IPS-20b (cell line): ENCODE measurements at regions not wholly inside any gene's neighbourhood (a gene's known extent, or its start where the extent isn't known, plus 50 kb on each side); places are given as distances from the start of the nearest gene placed in this dataset.
"Not testable (repeated sequence)": the region's sequence is repeated elsewhere in the genome, so short reads cannot be mapped to it uniquely, and the experiment has no call there.

Source experiments
- H3K27ac ChIP-seq: one replicate; pipeline ENCODE4 v1.5.1; 2013; ENCODE audit warnings: low read length
- H3K27me3 ChIP-seq: 2 replicates; pipeline ENCODE4 v1.6.1; 2013; ENCODE audit warnings: mild to moderate bottlenecking, low read length, inconsistent platforms; ENCODE audit not compliant: insufficient read depth
- H3K36me3 ChIP-seq: 2 replicates; pipeline ENCODE4 v1.6.1; 2013; ENCODE audit warnings: low read depth, mild to moderate bottlenecking, inconsistent platforms, low read length, moderate library complexity; ENCODE audit not compliant: insufficient read depth
- H3K4me1 ChIP-seq: 2 replicates; pipeline ENCODE4 v1.6.1; 2013; ENCODE audit warnings: mild to moderate bottlenecking, control low read depth, inconsistent platforms, low read length, moderate library complexity; ENCODE audit not compliant: insufficient read depth
- H3K4me3 ChIP-seq: 2 replicates; pipeline ENCODE4 v1.5.1; 2013; ENCODE audit warnings: mild to moderate bottlenecking, low read length, inconsistent platforms
- H3K9ac ChIP-seq: 2 replicates; pipeline ENCODE4 v1.6.1; 2013; ENCODE audit warnings: low read depth, mild to moderate bottlenecking, inconsistent platforms, low read length, moderate library complexity
- H3K9me3 ChIP-seq: 2 replicates; pipeline ENCODE4 v1.6.1; 2013; ENCODE audit warnings: mild to moderate bottlenecking, low read depth, low read length, inconsistent platforms; ENCODE audit not compliant: insufficient read depth

DNA sequence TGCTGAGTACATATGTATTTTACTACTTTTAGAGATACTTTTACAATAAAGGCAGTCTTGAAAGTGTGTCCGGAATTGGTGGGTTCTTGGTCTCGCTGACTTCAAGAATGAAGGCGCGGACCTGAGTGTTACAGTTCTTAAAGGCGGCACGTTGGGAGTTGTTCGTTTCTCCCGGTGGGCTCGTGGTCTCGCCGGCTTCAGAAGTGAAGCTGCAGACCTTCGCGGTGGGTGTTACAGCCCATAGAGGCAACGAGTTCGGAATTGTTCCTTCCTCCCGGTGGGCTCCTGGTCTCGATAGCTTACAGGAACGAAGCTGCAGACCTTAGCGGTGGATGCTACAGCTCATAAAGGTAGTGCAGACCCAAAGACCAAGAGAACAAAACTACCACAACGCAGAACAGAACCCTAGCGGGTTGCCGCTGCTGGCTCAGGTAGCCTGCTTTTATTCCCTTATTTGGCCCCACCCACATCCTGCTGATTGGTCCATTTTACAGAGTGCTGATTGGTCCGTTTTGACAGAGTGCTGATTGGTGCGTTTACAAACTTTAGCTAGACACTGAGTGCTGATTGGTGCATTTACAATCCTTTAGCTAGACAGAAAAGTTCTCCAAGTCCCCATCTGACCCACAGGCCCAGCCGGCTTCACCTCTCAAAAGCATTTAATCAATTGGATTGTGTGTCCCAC lies 79.6 kb upstream of the KMT2C start:
- not testable (repeated sequence) for H3K9ac ChIP-seq, H3K36me3 ChIP-seq, H3K27me3 ChIP-seq, H3K27ac ChIP-seq, H3K4me1 ChIP-seq, H3K4me3 ChIP-seq
- peaks cover 11% of the 10 kb centered on the region; the same call in 1 of the 2 replicates for H3K9me3 ChIP-seq

DNA sequence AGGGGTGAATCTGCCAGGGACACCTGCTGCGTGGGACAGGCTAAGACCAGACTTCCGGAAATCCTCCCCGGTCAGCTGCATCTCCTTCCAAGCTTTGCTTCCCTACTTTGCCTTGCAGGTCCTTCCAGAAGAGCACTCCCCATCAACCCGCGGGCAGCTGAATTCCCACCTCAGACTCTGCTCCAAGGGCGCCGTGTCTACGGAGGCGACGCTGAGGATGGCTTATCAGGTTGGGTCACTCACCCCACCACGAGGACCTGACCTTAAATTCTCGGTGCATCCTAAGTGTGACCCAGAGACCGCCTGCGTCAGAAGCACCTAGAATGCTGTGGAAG lies 78.9 kb upstream of the KMT2C start:
- H3K9ac ChIP-seq = no peak overlapping the region
- no peaks in the 10 kb centered on the region for H3K4me1 ChIP-seq
- H3K27ac ChIP-seq = no peak overlapping the region
- no peaks in the 10 kb centered on the region for H3K36me3 ChIP-seq
- H3K9me3 ChIP-seq = peaks cover 11% of the 10 kb centered on the region; the same call in 1 of the 2 replicates
- no peaks in the 10 kb centered on the region for H3K27me3 ChIP-seq
- H3K4me3 ChIP-seq = no peak overlapping the region

DNA sequence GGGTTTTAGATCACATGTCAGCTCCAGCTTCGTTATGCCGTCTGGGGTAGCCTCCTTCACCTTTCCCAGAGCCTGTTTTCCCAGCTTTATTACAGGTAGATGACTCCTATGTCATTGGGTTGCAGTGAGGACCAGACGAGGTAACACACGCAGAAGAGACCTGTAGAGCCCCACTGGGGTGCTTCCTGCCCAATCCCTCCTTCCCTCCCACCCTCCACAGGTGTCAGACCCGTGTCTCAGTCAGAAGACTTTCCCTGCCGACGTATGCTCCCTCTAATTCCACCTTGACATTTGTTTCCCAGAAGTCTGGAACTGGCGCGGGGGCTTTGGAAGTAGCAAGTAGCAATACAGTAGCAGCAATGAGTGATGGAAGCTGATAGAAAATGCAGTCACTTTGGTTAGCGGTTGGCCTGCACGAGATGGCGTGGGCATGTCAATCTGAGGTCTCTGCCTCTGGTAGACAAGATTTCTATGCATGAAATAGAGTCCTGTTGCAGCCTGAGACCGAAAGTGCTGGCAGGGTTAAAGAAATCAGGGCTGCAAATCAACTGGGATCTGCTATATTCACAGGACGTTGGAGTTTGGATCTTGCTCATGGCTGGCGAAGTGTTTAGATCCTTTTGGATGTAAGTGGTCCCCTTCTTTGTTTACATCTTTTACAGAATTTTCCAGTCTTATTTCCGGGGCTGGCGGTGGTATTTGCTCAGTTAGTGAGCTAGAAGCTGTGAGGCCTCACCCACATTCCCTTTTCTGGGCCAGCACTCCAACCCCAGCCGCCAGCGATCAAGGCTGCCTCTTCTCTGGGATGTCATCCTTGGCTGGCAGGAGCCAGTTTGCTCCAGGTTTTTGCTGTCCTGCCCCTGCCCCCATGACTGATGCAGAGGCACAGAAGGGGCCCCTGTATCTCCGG lies 78.3 kb upstream of the KMT2C start:
- Histone ChIP-seq H3K9me3 (peaks cover 7% of the 10 kb centered on the region; the same call in 1 of the 2 replicates), H3K4me3 (no peak overlapping the region), H3K36me3 (no peaks in the 10 kb centered on the region), H3K27ac (no peak overlapping the region), H3K27me3 (no peaks in the 10 kb centered on the region), H3K9ac (no peak overlapping the region), H3K4me1 (no peaks in the 10 kb centered on the region)

DNA sequence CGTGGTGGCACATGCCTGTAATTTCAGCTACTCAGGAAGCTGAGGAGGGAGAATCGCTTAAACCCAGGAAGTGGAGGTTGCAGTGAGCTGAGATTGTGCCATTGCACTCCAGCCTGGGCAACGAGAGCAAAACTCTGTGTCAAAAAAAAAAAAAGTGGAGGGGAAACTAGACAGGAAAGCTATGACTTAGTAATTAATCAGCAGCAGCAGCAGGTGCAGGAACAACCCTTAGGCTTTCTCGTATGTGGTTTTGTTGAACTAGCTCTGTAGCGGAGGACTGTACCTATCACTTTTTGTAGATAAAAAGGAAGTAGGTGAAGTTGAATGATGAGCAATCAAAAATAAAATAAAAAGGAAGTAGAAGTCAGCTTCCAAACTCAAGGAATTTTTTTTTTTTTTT lies 76.9 kb upstream of the KMT2C start:
- Histone ChIP-seq H3K27me3 (no peaks in the 10 kb centered on the region), H3K4me3 (no peak overlapping the region), H3K9ac (no peak overlapping the region), H3K4me1 (no peaks in the 10 kb centered on the region), H3K9me3 (no peaks in the 10 kb centered on the region), H3K36me3 (no peaks in the 10 kb centered on the region), H3K27ac (no peak overlapping the region)

DNA sequence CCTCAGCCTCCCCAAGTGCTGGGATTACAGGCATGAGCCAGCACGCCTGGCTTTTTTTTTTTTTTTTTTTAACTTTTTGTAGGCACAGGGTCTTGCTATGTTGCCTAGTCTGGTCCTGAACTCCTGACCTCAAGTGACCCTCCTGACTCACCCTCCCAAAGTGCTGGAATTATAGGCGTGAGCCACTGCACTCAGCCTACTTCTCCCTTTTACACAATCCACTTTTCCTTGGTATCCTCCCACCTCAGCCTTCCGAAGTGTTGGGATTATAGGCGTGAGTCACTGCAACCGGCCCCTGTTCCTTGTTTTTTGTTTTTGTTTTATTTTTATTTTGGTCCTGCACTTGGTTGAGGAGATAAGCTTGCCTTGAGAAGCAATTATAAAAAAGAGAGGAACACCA lies 75.9 kb upstream of the KMT2C start:
- H3K4me3 ChIP-seq = no peak overlapping the region
- H3K36me3 ChIP-seq = no peaks in the 10 kb centered on the region
- H3K9ac ChIP-seq = no peak overlapping the region
- no peaks in the 10 kb centered on the region for H3K27me3 ChIP-seq
- H3K4me1 ChIP-seq = no peaks in the 10 kb centered on the region
- no peaks in the 10 kb centered on the region for H3K9me3 ChIP-seq
- no peak overlapping the region for H3K27ac ChIP-seq

DNA sequence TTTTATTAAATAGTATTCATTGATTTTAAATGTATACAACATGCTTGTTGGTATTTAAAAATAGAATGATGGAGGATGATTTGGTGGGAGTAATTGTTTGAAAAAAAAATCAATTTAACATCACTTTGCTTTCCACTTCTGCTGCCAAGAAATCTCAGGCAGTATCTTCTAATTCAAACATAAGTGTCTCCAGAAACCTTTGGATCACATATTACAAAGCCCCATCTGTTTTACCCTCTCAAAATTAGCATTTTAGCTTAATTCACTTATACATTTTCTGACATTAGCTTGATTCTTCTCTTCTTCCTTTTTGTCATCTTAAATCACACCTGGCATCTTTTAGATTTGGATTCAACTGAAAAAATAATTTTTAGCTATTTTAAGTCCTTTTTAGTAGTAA lies 72.9 kb upstream of the KMT2C start:
- H3K9me3 ChIP-seq = no peaks in the 10 kb centered on the region
- no peak overlapping the region for H3K4me3 ChIP-seq
- H3K4me1 ChIP-seq = no peaks in the 10 kb centered on the region
- no peak overlapping the region for H3K27ac ChIP-seq
- no peak overlapping the region for H3K9ac ChIP-seq
- no peaks in the 10 kb centered on the region for H3K36me3 ChIP-seq
- no peaks in the 10 kb centered on the region for H3K27me3 ChIP-seq

DNA sequence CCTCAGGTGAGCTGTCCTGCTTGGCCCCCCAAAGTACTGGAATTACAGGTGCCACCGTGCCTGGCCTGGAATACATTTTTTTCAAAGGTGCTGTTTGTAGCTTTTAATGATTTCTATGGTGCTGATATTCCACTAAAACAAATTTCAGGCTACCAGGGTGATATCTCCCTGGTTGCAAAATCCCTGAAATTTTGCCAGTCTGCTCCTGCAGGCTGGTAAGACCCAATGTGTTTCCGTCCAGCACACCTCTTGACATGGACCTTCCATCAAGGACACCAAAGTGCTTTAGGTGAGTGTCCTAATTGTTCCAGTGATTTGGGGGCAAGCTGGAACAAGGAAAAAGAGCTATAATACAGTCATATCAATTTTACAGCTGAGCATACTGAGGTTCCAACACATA lies 69.8 kb upstream of the KMT2C start:
- H3K9ac ChIP-seq = no peak overlapping the region

DNA sequence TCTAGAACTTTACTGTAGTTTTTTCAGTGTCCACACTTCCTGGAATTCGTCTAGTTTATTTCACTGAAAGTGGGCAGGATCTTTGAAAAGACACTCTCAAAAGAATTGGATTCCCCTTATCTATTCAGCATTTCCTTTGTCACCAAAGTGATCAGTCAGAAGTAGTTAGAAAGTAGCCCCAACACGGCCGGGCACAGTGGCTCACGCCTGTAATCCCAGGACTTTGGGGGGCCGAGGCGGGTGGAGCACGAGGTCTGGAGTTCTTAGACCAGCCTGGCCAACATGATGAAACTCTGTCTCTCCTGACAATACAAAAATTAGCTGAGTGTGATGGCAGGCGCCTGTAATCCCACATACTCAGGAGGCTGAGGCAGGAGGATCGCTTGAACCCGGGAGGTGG lies 69.0 kb upstream of the KMT2C start:
- Histone ChIP-seq H3K4me1 (no peaks in the 10 kb centered on the region), H3K4me3 (no peak overlapping the region), H3K9me3 (no peaks in the 10 kb centered on the region), H3K27ac (no peak overlapping the region), H3K27me3 (no peaks in the 10 kb centered on the region), H3K9ac (no peak overlapping the region), H3K36me3 (no peaks in the 10 kb centered on the region)

More for the DNA sequence above, 69.8 kb upstream of the KMT2C start:
- H3K27me3 ChIP-seq = no peaks in the 10 kb centered on the region
- no peaks in the 10 kb centered on the region for H3K4me1 ChIP-seq
- H3K27ac ChIP-seq = no peak overlapping the region
- H3K4me3 ChIP-seq = no peak overlapping the region
- H3K36me3 ChIP-seq = no peaks in the 10 kb centered on the region
- H3K9me3 ChIP-seq = no peaks in the 10 kb centered on the region

DNA sequence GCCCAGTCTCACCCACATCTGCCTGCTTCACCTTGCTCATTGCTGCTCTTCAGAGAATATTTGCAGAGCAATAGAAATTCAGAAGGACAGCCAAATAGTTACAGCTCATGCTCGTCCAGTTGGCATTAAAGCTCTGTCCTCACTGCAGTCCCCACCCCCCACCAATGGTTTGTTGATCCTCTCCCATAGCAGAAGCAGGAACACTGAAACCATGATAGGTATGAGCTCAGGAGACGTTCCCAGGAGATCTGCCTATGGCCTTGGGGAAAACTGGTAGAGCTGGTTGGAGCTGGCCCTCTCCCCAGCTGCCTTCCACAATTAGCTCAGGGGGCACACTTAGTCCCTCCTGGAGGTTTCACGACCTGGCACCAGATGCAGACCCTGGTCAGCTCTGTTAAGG lies 68.6 kb upstream of the KMT2C start:
- Histone ChIP-seq H3K9ac (no peak overlapping the region), H3K27ac (no peak overlapping the region), H3K4me3 (no peak overlapping the region), H3K4me1 (no peaks in the 10 kb centered on the region), H3K36me3 (no peaks in the 10 kb centered on the region), H3K27me3 (no peaks in the 10 kb centered on the region), H3K9me3 (no peaks in the 10 kb centered on the region)

DNA sequence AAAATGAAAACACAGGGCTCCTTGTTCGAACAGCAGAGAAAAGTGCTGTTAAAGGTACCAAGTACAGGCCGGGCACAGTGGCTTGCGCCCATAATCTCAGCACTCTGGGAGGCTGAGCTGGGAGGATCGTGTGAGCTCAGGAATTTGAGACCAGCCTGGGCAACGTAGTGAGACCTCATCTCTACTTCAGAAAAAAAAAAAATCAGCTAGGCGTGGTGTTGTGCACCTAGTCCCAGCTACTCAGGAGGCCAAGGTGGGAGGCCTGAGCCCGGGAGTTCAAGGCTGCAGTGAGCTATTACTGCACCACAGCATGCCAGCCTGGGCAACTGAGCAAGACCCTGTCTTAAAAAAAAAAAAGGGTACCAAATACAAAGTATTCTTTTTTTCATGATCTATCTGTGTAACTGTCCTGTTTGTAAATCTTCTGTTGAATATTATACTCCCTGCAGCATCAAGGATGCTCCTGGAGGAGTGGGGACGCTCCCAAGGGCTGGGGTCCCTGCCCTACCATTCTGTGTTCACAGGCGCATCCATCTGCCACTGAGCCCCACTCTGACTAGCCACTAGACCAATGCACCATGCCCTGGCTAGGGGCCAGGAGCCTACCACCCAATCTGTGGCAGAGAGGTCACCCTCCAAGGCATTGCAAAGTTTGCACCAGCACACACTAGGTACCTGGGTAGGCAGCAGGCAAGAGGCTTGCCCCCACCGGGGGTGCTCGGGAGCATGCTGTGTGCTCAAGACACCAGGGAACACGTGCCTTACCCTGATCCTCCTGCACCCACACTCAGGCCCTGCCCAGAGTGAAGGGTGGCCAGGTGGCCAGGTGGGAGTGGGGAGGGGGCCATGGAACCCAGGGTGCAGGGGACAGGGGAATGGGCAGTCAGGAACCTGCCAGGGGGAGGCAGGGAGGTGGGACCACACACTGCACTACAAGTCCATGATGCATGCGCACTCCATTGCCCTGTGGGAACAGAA lies 67.3 kb upstream of the KMT2C start:
- no peaks in the 10 kb centered on the region for H3K27me3 ChIP-seq
- H3K9me3 ChIP-seq = no peaks in the 10 kb centered on the region
- H3K4me1 ChIP-seq = no peaks in the 10 kb centered on the region
- H3K4me3 ChIP-seq = no peak overlapping the region
- H3K36me3 ChIP-seq = no peaks in the 10 kb centered on the region
- H3K27ac ChIP-seq = no peak overlapping the region
- no peak overlapping the region for H3K9ac ChIP-seq

DNA sequence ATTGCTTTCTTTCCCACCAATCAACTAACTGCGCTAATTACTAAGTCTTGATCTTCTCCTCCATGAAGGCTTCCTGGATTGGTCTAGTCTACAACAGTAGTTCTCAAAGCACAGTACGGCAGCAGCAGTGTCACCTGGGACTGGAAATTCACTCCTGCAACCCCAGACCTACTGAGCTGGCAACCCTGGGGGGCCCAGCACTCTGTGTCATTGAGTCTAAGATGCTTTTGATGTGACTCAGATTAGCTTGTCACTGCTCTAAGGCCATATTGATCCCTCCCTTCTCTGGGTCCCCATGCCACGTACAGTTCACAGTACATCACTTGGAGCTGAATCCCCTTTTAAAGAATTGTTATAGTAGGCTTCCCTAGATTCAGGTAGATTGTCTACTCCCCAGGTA lies 65.7 kb upstream of the KMT2C start:
- Histone ChIP-seq H3K9ac (no peak overlapping the region), H3K4me1 (no peaks in the 10 kb centered on the region), H3K36me3 (no peaks in the 10 kb centered on the region)

More for the DNA sequence above, 65.7 kb upstream of the KMT2C start:
- Histone ChIP-seq H3K27ac (no peak overlapping the region), H3K27me3 (no peaks in the 10 kb centered on the region), H3K4me3 (no peak overlapping the region), H3K9me3 (no peaks in the 10 kb centered on the region)
